HTR-8/SVneo (cell line): ENCODE measurements at regions not wholly inside any gene's neighbourhood (a gene's known extent, or its start where the extent isn't known, plus 50 kb on each side); places are given as distances from the start of the nearest gene placed in this dataset.

Source experiments
- DNase-seq: peaks from one replicate; pipeline ENCODE4 v3.0.0; 2011; ENCODE audit warnings: low spot score, mixed read lengths; ENCODE audit not compliant: insufficient read length
- FAIRE-seq: peaks from 2 replicates; lab custom pipeline; 2011; peaks lifted over from hg19 to GRCh38; lab: Jason Lieb, UNC

DNA sequence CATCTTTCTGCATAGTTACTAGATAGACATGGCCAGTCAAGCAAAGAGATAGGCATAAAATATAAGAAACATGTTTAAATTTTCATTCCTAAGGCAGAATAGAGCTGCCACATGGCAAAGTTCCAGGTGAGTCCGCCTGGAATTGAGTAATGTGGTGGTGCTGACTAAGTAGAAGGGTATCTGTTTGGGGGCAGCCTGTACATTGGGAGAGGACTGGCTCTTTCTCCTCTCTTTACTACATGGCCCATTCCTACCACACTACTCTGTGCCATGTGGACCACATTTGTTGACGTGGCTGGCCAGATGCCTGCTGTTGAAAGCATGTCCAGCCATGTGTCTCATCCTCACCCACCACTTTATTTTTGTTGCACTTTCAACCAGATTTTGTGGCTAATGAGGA is 354.0 kb downstream of the ETNK1 start:
- FAIRE-seq (peak; percentile 70), DNase-seq (peak; percentile 8)

DNA sequence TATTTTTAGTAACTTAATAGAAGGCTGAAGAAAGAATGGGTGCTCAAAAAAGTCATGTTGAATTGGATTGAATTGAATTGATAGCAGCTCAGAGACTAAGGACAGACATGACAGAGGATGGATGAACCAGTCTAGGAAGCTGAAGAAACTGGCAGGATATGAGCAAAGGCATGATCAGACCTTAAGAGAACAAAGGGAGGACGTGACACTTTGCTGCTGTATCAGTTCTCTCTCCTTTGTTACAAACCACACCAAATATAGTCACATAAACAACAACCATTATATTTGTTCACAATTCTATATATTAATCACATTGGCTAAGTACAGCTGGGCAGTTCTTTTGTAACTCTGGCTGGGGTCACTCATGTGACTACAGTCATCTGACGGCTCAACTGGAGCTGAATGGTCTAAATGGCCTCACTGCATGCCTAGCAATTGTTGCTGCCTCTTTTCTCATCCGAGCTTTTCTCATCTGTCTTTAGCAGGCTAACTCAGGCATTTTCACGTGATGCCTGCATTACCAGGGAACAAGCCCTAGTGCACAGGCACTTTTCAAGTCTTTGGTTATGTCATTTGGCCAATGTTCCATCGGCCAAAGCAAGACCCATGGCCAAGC is 355.0 kb downstream of the ETNK1 start:
- FAIRE-seq (peak; percentile 64), DNase-seq (no peak)

DNA sequence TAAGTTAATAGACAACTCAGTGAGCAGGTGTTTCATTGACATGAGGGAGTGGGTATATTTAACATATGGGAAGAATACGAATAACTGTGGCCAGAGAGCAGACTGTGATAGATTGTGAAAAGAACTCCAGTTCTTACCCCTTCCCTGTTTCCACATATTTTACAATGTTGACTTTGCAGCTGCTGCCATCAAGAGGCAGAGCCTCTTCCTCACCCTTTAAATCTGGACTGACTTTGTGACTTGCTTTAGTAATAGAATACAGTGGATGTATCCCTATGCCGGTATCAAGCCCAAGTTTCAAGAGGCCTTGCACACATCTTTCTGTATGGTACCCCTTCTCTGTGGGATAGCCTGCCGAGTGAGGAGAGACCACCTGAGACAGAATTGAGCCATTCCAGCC is 356.7 kb downstream of the ETNK1 start:
- DNase-seq (no peak), FAIRE-seq (no peak)

DNA sequence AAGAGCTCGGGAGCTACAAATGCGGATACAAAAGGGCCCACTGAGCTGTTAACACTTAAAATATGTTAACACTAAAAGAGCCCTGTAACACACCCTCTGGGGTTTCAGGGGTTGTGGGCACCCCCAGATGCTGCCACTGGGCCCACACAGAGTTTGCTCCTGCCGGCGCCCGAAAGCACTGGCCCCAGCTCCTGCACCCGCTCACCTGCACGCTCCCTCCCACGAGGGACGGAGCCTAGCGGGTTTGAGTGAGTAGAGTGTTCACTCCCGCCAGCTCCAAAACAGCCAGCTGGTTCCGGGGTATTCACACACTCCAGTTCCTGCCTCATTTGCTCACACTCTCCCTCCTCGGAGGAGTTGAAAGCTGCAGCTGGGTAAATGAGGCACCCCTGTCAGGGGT is 357.7 kb downstream of the ETNK1 start:
- DNase-seq (no peak), FAIRE-seq (no peak)

DNA sequence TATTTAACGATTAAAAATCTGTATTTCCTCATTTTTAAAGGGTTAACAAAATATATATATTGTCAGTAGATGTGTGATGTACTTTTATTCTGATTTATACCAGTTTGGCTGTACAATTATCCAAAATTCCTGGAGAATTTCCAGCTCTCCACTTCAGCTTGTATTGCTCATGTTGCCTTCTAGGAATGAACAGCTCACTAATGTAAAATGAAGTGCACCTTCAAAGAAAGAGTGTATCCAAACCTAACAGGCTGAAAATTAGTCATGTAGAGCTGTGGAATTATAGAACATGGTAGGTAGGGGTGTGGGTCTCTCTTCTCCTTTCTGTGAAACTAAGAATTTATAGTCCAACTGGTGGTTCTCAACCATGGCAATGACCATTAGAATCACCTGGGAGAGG is 362.0 kb downstream of the ETNK1 start:
- no peak for FAIRE-seq
- DNase-seq: no peak

DNA sequence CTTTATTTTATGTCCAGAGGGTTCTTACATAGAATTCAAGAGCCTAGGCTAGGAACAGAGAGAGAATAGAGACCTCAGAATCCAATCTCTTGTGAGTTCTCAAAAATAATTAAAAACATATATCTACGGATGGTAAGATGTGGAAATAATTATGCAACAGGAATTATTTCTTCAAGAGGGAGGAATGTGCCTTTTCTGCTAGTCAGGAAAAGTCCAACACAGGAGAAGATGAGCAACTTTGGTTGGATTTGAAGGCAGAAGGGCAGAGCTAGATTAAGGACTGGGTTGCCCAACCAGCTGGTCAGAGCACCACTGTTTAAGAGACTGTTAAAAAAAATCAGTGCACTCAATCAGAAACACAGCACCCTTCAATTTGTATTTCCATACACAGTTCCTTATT is 365.5 kb downstream of the ETNK1 start:
- DNase-seq: no peak
- no peak for FAIRE-seq

DNA sequence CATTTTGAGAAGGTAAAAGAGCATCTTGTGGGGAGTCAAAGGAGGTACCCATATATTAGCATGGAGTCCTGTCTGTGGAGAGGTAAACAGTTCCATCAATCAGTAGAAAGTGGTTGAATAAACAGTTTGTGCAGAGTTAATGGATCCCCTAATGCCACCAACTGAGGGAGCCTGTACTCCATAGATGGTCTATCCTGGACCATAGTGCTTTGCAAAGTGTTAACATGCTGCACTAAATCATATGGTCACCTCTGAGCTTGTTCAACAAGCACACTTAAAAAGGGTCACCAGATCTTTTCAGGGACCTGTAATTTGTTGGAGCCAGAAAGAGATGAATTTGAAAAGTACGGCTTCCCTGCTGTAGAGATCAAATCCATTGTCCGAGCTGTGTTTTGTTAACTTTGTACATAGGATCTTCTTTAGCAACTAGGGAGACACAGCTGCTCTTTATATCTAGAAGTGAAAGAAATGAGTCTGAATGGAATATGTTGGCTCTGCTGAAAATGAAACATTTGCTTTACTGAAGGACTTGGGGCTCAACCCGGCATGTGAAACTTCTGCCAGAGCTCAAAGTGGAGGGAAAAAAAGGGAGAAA is 366.4 kb downstream of the ETNK1 start:
- FAIRE-seq: peak; percentile 13
- no peak for DNase-seq

DNA sequence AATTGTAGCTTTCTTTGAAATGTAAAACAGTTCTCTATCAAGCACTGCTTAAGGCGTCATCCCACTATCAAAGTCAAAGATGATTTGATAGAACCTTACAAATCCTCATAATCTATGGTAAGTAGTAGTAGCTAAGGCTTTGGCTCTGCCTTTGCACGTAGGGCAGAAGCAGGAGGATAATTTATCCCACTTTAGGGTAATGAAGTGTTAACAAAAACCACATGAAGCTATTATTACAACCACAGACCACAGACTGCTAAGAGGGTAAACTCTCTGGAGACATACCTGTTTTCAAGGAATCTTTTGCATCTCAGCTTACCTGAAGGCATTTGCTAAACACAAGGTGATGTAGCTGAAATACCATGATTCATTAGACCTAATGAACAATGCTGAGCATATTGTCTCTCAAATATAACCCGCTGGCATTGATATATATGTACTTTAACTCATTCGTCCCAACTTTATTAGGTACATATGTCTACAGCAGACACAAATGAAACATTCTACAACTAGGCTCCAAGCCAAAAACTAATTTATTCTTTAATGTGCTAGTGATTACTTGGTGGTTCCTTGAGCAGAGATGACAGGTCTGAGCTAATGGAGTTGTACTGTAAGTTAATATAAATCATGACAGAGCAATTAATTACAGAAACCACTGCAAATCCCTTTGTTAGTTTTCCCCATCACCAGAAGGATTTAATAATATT is 368.8 kb downstream of the ETNK1 start:
- peak; percentile 31 for FAIRE-seq
- no peak for DNase-seq

DNA sequence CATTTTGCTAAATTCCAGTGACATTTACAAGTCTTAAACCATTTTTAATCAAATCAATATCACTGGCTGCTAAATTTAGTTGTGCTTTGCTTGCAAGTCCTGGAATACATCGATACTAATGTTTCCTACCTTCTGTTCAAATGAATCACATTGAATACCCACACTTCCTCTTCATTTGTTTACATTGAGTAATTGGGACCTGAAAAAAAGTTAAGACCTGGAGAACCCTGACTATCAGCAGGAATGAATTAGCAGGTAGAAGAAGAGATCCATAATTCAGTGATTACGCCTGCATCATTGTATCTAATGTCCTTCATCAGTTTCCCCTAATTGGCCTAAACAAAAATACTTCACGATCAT is 369.3 kb downstream of the ETNK1 start:
- DNase-seq (no peak), FAIRE-seq (no peak)

DNA sequence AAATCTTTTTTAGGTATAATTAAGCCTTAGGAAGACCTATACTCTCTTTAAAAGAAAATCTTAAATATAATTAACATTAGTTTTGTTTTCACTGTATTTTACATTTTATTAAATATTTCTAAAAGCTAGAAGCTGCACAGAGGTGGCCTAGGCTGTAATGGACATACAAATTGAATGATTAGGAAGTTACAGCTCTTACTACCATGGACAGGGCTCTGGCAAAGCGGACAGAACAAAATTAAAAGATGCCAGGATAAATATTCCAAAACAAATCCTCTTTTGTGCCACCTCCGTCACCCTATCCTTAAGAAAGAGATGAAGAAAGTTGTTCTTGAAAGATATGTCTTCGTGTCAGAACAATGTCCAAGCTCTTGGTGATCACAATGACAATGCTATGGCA is 376.5 kb downstream of the ETNK1 start:
- no peak for DNase-seq
- no peak for FAIRE-seq

DNA sequence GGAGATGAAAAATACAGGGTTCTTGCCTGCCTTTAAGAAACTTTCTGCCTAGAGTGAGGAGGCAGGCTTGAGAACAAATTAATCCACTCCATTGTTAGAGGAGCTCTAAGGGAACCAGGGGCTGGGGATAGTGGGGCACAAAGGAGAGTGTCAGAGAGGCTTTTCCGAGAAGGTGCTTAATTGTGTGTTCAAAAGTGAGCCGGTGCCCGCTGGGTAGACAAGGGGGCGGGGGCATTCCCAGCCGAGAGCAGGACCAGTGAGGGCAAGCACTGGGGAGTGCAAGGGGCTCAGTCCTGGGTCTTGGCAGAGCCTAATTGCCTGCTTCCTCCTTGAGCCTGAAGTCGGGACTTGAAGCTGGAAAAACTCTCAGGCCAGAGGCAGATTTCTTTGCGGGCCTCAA is 377.4 kb downstream of the ETNK1 start:
- FAIRE-seq (no peak), DNase-seq (no peak)

DNA sequence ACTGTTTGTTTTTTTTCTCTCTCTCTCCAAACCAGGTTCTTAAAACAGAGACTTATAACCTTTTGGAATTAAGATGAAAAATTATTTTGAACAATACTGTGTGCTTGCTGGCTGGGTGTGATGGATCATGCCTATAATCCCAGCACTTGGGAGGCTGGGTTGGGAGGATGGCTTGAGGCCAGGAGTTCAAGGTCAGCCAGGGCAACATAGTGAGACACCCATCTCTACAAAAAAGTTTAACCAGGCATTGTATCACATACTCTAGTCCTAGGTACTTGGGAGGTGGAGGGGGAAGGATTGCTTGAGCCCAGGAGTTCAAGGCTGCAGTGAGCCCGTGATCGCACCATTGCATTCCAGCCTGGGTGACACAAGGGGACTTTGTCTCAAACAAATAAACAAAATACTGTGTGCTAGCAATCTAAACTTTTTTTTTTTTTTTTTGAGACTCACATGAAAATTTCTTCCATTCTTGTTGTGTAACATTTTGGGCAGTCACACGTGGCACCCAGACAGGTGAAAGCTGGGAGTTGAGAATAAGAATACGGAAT is 379.6 kb downstream of the ETNK1 start:
- no peak for FAIRE-seq

DNA sequence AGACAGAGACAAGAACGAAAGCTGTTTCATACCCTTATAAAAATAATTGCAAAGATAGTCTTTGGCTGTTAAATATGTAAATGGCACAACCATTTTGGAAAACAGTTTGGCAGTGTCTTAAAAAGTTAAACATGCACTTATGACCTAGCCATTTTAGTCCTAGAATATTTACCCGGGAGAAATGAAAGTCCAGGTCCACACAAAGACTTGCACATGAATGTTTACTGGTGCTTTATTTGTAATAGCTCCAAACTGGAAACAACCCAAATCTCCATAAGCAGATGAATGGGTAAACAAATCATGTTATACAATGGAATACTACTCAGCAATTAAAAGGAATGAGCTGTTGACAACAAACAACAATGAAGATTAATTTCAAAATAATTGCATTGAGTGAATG is 380.4 kb downstream of the ETNK1 start:
- FAIRE-seq: no peak
- DNase-seq: no peak

More for the DNA sequence above, 379.6 kb downstream of the ETNK1 start:
- no peak for DNase-seq

DNA sequence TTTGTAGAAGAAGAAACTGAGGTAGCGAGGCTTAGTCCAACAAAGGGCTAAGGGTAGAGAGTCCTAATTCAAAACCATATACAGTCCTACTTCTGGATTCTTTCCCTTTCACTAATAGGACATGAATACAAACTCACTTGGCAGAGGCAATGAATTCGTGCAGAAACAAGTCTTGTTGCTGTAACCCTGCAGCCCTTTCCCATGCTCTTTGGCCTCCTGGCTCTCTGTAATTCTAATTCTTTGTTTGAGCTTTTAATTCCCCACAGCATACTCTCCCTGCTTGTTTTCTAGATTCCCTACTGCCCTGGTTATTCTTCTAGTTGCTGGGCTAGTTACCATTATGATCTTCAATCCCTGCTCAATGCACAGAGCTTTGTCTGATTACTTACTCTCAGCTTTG is 381.4 kb downstream of the ETNK1 start:
- FAIRE-seq (no peak), DNase-seq (no peak)

DNA sequence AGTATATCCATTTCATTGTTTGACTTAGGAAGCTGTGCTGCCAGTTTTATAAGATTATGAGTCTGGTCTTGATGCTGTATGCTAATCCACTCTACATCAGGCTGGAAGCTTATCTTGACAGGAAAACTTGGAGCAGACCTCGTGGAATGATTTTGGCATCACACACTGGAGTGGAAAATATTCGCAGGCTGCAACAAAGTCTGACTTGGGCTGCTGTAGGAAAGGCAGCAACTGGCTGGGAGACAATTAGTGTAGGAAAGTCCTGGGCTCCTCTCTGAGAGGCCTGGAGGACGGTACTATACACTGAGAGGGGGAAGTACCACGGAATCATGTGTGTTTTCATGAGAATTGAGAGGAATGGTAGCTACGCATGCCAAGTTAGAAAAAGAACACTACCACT is 383.7 kb downstream of the ETNK1 start:
- no peak for FAIRE-seq

DNA sequence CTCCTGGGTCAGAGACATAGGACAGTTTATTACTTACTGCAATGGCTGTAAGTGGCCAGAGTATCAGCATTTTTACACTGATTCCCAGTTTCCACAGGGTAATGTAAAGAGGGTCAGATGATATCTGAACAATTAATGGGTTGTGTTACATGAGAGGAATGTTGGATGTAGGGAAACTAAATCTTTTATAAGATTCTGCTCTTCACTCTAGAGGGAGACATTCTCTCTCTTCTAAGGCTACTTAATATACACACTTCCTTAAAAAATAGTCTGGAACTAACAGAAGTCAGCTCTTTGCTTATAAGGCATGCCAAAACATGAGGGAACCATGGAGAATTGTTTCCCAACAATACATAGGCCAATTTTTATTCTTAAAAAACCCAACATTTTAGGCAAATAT is 389.8 kb downstream of the ETNK1 start:
- FAIRE-seq: peak; percentile 38
- DNase-seq: no peak

More for the DNA sequence above, 383.7 kb downstream of the ETNK1 start:
- DNase-seq: no peak

DNA sequence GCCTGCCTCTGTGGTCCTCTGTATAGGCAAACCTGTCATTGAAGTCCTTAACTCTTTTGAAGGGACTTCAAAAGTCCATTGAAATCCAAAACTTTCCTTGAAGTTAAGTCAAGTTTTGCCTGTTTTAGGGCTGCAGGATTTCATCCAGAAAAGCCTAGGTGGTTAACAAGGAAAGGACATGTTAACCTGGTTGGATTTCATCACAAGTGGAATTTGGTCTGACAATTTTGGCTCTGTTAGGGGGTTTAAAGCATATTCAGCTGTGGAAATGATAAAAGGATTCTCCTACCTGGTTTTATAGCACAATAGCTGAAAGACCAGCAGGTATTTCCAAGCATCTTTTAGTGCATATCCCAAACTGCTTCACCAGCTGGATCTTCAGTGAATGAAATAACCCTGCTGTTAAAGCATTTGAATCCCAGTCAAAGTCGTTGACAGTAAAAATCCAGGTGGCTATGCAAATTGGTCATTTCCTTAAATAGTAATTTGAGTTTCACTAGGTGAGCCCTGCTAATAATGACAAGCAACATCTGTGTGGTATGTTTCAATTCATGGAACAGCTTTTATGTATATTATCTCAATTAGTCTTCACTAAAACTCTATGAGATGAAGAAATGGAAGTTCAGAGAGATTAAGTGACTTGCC is 400.5 kb downstream of the ETNK1 start:
- DNase-seq (no peak), FAIRE-seq (no peak)

DNA sequence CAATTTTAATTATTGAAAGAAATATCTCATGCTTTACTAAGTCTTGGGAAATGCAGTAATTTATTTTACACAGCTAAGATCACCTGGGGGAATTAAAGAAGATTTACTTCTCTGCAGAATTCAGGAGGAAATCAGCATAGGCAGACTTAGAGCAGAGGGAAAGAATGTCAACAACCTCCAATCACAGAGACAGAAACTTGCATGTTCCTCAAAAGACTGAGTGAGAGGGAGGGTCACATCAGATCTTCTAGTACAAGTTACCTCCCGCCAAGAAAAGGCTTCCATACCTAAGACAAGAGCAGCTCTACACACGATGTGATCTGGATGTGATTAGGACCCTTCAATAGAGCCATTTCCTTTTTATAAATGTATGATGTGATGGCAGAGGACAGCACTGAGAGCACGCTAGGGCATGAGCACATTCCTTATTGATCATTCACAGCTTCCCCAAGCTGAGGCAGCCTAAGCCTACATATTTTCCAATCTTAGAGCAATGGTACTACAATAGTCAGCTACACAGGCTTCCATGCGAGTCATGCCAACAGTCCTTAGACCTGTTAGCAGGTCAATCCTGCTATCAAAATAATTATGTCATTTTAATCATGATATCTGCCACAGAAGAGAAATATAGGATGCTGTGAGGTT is 403.3 kb downstream of the ETNK1 start:
- FAIRE-seq: no peak
- no peak for DNase-seq

DNA sequence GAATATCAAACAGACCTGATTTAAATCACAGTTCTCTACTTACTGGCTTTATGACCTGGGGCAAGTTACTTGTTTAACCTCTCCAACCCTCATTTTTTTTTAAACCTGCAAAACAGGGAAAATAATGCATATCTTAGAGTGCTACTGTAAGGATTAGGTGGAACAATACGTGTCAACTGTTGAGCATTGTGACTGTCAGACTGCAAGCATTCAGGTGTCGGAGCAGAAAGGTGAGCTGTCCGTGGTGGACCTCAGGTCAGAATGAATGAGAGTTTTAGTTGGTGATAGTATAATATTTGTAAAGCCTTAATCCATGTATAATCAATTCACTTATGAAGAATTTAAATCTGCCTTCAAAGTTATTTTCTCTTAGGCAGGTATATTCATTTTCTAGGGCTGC is 404.2 kb downstream of the ETNK1 start:
- no peak for DNase-seq
- FAIRE-seq: peak; percentile 64

DNA sequence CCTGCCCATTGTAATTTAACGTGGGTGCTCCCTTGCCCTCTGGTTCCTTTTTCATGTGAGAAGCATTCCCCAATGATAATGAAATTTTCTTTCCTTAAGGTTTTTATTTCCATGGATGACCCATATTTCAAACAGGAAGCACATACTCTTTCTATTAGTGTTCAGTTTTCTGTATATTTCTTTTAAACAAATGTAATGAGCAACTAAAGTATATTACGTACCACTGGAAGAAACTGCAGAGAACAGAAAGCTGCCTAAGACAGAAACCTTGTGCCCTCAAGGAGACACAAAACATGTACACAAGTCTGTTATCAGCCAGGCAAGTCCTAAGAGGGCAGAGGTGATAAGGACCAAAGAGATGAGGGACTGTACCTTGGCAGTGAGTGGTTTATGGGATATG is 414.9 kb downstream of the ETNK1 start:
- no peak for FAIRE-seq

DNA sequence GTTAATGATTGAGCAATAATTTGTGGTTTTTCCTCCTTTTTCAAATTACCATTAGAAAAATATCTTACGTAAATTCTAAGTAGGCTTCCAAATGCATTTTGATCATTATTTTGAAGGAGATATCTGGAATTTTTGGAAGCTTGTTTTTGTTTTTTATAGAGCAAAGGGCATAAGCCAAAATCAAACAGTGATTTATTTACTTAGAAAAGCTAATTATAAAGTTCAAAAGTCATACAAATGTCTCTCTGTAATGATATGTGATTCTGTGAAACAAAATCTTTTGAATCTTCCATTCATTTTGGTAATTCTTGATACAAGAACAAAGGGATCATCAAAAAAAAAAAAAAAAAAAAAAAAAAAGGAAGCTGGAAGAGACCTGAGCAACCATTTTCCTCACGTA is 416.8 kb downstream of the ETNK1 start:
- no peak for DNase-seq
- FAIRE-seq: no peak

More for the DNA sequence above, 414.9 kb downstream of the ETNK1 start:
- DNase-seq: no peak
